ENCODE measurements at regions not wholly inside any gene's neighbourhood (a gene's known extent, or its start where the extent isn't known, plus 50 kb on each side); places are given as distances from the start of the nearest gene placed in this dataset.

DNA sequence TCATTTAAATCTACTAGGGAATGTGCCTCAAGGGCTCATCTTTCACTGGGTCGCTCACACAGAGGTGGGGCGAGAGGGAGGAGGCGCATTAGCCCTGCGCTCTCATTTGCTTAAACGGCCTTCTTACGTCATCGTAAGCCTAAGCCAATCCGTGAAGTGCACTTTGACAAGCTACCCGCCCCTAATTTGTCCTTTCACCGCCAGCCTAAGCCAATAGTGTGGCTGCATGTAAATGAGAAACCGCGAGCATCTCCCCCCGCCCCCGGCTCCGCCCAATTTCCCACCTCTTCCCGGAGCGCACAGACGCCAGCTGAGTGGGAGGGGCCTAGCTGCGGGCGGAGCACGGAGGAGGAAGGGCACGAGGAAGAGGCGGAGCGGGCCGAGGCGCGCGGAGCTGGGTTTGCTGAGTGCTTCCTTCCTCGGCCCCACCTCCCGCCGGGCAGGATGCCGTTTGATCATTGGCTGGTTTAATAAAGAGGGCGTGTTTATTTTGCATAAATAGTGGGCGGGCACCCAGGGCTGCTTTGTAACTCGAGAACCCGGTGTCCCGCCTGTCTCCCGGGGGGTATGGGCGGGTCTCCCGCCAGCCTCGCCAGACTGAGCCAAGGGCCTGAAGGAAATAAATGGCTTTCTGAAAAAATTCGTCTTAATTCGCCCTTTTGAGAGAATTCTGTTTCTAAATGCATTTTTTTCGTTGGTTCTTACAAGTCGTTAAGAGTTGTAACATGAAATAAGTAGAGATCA, 289.6 kb upstream of the NFE2L3 start:
- POLR2A ChIA-PET (ENCODE audit: low non-redundant PET) = no interaction called here
- BruUV-seq (replicated peaks) = no TSS peak
- intact Hi-C loops (cut with micrococcal nuclease; ENCODE audit: unreplicated experiment) = loop anchor here (1.0 kb wide), 1 partner anchor 338 kb away; the partner anchor contains the start of gene HNRNPA2B1

DNA sequence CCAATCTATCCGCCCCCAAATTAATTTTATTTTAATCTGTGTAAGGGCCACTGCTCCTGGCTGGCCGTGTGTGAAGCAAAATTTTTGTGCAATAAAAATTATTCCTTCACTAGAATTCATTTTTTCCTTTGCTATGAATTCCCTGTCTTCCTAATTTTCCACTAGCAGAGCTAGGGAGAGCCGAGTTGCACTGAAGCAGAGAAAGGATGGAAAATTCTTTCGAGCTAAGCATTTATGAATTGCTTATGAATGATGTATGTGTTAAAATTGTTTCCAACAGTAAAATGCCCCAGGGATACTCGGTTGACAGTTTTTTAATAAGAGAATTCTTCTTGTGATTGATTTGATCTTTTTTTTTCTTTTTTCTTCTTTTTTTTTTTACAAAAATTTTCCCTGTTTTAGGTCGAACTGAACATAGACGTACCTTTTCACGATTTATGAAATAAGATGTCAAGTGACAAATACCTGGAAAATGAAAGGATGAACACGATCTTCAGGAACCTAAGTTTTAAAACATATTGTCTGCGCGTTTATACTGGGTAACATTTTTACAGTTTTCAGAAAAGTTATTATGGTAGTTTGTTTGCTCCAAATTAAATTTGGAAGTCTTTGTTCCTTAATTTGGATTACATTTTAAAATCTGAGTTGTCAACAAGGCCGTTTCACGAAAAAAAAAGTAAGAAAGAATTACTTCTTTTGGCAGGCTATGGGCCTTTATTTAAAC, 288.8 kb upstream of the NFE2L3 start:
- CTCF ChIA-PET = interaction anchor here (0.8 to 1.1 kb wide), 3 partner anchors 9 to 502 kb away, joined by 3 to 4 read pairs (median 3); no protein-coding TSS in a partner anchor
- H3K4me1 ChIP-seq (ENCODE audit: insufficient read depth, low read length, poor library complexity, severe bottlenecking) = peaks cover 15% of the 10 kb centered on the region
- no peak overlapping the region for H3K4me3 ChIP-seq (ENCODE audit: low read depth, low read length, poor library complexity, severe bottlenecking)
- intact Hi-C loops (cut with micrococcal nuclease; ENCODE audit: unreplicated experiment) = no loop called here
- POLR2A ChIA-PET (ENCODE audit: low non-redundant PET) = no interaction called here
- no peak for TF ChIP-seq EZH2 (IDR thresholded peaks at IDR 0.05; ENCODE audit: borderline replicate concordance, low read depth, low read length, poor library complexity, severe bottlenecking)
- TF ChIP-seq, protein P1, sequence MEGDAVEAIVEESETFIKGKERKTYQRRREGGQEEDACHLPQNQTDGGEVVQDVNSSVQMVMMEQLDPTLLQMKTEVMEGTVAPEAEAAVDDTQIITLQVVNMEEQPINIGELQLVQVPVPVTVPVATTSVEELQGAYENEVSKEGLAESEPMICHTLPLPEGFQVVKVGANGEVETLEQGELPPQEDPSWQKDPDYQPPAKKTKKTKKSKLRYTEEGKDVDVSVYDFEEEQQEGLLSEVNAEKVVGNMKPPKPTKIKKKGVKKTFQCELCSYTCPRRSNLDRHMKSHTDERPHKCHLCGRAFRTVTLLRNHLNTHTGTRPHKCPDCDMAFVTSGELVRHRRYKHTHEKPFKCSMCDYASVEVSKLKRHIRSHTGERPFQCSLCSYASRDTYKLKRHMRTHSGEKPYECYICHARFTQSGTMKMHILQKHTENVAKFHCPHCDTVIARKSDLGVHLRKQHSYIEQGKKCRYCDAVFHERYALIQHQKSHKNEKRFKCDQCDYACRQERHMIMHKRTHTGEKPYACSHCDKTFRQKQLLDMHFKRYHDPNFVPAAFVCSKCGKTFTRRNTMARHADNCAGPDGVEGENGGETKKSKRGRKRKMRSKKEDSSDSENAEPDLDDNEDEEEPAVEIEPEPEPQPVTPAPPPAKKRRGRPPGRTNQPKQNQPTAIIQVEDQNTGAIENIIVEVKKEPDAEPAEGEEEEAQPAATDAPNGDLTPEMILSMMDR (conservative IDR thresholded peaks at IDR 0.05; ENCODE audit: low read depth, low read length) = no peak
- no peak overlapping the region for H3K27ac ChIP-seq (ENCODE audit: low read depth, low read length, poor library complexity, severe bottlenecking)
- no peaks in the 10 kb centered on the region for H3K36me3 ChIP-seq (ENCODE audit: insufficient read depth, low read length, poor library complexity, severe bottlenecking)
- no peak for DNase-seq (ENCODE audit: low spot score)
- no TSS peak for BruUV-seq (replicated peaks)
- no peaks in the 10 kb centered on the region for H3K9me3 ChIP-seq (ENCODE audit: low read depth, low read length, poor library complexity, severe bottlenecking)
- peaks cover 52% of the 10 kb centered on the region for H3K27me3 ChIP-seq (replicated peaks; ENCODE audit: insufficient read depth, low read depth, low read length, poor library complexity)

More for the DNA sequence above, 289.6 kb upstream of the NFE2L3 start:
- Histone ChIP-seq H3K27ac (ENCODE audit: low read depth, low read length, poor library complexity, severe bottlenecking) (no peak overlapping the region), H3K9me3 (ENCODE audit: low read depth, low read length, poor library complexity, severe bottlenecking) (no peaks in the 10 kb centered on the region), H3K27me3 (replicated peaks; ENCODE audit: insufficient read depth, low read depth, low read length, poor library complexity) (peaks cover 45% of the 10 kb centered on the region), H3K4me3 (ENCODE audit: low read depth, low read length, poor library complexity, severe bottlenecking) (no peak overlapping the region), H3K36me3 (ENCODE audit: insufficient read depth, low read length, poor library complexity, severe bottlenecking) (no peaks in the 10 kb centered on the region), H3K4me1 (ENCODE audit: insufficient read depth, low read length, poor library complexity, severe bottlenecking) (peaks cover 23% of the 10 kb centered on the region)
- peak; percentile 100 for DNase-seq (ENCODE audit: low spot score)
- no peak for TF ChIP-seq EZH2 (IDR thresholded peaks at IDR 0.05; ENCODE audit: borderline replicate concordance, low read depth, low read length, poor library complexity, severe bottlenecking)
- TF ChIP-seq, protein P1 (conservative IDR thresholded peaks at IDR 0.05; ENCODE audit: low read depth, low read length) = no peak
- CTCF ChIA-PET = interaction anchor here (0.8 to 1.1 kb wide), 4 partner anchors 8 to 503 kb away, joined by 3 to 4 read pairs (median 4); no protein-coding TSS in a partner anchor

DNA sequence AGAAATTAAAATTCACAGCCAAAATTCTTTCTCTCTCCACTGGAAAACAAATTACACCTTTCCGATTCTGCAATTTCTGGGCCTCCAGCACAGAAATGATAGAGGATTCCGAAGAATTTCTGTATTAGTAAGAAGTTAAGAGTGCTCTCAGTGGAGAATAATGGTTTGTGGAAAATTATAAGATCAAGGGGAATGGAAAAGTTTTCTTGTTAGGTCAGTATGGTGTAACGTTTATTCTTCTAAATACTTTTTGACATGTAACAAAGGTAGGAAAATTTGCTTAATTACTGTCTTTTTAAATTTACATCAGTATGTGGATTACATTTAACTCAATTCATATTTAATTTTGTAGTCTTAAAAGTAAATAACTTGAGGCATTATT, 288.3 kb upstream of the NFE2L3 start:
- Histone ChIP-seq H3K27ac (ENCODE audit: low read depth, low read length, poor library complexity, severe bottlenecking) (no peak overlapping the region), H3K27me3 (replicated peaks; ENCODE audit: insufficient read depth, low read depth, low read length, poor library complexity) (peaks cover 58% of the 10 kb centered on the region), H3K4me3 (ENCODE audit: low read depth, low read length, poor library complexity, severe bottlenecking) (no peak overlapping the region), H3K4me1 (ENCODE audit: insufficient read depth, low read length, poor library complexity, severe bottlenecking) (peaks cover 15% of the 10 kb centered on the region), H3K36me3 (ENCODE audit: insufficient read depth, low read length, poor library complexity, severe bottlenecking) (no peaks in the 10 kb centered on the region), H3K9me3 (ENCODE audit: low read depth, low read length, poor library complexity, severe bottlenecking) (no peaks in the 10 kb centered on the region)
- no TSS peak for BruUV-seq (replicated peaks)
- intact Hi-C loops (cut with micrococcal nuclease; ENCODE audit: unreplicated experiment) = no loop called here
- CTCF ChIA-PET = no interaction called here
- TF ChIP-seq EZH2 (IDR thresholded peaks at IDR 0.05; ENCODE audit: borderline replicate concordance, low read depth, low read length, poor library complexity, severe bottlenecking) = no peak
- TF ChIP-seq, protein P1 (conservative IDR thresholded peaks at IDR 0.05; ENCODE audit: low read depth, low read length) = no peak
- DNase-seq (ENCODE audit: low spot score) = no peak
- POLR2A ChIA-PET (ENCODE audit: low non-redundant PET) = no interaction called here
